A204.1 (cell line): ENCODE measurements at regions not wholly inside any gene's neighbourhood (a gene's known extent, or its start where the extent isn't known, plus 50 kb on each side); places are given as distances from the start of the nearest gene placed in this dataset.
A peak's percentile ranks its signal among the peaks of the same experiment; 100 is the strongest.

Experiments used
- FAIRE-seq: peaks from 2 replicates; lab custom pipeline; 2012; peaks lifted over from hg19 to GRCh38; lab: Jason Lieb, UNC

DNA sequence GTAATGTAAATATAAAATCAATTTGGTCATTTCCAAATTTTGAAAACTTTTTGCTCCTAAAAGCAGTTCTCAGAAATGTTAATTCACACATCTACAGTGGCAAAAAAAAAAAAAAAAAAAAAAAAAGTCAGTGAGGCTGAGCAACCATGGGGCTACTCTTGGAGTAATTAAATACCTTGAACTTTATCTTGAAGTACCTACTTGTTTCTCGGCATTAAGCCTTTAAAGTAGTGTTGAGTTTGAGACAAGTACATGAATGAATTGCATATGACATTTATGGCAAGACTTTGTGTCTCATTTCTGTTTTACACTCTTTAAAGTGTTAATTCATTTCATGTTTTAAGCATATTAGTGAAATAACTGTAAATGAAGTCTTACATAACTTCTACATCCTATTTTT is 613.3 kb downstream of the XIRP2 start:
- FAIRE-seq = no peak

DNA sequence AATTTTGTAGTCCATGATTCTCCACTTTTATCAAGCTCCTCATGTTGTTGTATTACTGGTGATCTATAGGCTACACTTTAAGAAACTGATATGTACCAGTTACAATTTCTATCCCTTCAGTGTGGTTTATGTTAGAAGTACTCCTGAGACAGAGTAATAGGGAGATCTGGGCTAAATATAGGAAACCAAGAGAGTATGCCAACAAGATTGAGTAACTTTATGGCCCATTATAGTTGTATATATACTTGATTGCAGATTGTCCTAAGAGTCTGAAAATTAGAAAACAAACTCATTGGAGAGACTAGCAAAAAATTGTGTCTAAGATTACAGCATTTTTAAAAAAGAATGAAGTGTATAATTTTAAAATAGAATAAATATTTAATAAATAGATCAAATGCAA is 605.6 kb downstream of the XIRP2 start:
- no peak for FAIRE-seq

DNA sequence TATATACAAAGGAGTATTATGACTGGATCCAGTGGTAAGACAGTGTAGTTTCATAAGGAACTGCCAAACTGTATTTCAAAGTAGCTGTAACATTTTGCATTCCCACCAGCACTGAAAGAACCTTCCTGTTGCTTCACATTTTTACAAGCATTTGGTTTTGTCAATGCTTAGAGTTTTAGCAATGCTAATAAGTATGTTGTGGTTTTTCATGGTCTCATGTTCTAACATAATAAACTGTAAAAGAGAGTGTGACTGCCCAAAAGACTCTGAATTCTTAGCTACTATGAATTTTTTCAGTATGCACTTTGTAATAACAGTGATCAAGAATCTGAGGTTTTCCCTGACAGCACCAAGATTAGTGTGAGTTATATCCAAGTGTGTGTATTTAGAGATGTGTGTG is 604.2 kb downstream of the XIRP2 start:
- no peak for FAIRE-seq

DNA sequence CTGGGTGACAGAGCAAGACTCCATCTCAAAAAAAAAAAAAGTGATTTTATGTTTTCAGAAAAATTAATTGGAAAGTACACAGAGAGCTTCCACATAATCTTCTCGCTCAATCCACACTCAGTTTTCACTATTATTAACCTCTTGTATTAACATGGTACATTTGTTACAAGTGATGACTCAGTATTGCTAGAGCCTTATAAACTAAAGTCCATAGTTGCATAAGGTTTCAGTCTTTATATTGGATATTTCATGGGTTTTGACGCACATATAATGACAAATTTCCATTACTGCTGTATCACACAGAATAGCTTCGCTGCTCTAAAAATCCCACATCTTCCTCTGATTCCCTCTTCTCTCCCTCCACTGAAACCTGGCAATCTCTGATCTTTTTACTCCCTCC is 603.5 kb downstream of the XIRP2 start:
- no peak for FAIRE-seq

DNA sequence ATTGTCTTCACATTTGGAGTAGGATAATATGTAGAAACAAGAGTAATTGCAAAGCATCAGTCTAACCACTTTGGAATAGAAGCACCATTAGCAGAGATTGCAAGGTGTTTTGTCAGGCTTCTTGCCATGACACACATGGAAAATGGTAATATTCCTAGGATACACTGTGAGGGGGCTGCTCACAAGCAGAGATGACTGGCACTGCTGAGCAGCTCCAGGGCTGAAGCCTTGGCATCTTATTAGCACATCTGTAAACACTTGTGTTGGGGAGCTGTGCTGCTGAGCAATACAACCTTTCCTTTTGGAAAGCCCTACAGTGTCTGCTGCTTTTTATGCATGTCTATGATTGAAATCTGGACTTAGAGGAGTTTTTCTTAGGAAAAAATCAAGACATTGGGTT is 602.2 kb downstream of the XIRP2 start:
- no peak for FAIRE-seq

DNA sequence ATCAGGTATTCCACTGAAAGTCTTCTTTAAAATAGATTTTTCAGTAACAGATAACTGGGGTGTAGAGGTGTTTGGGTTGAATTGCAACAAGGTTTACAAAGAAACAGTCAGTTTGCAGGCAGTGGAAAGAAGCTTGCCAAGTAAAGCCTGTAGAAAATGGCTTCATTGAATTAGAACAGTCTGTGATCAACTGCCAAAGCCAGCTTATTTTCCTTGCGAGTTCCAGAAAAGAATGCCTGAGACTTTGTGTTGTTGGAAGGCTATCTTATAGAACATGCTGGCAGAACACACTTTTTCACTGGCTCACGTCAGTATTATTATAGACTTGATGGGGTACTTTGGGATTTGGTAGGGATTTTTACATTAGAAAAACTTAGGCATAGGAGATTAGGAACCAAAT is 601.0 kb downstream of the XIRP2 start:
- no peak for FAIRE-seq

DNA sequence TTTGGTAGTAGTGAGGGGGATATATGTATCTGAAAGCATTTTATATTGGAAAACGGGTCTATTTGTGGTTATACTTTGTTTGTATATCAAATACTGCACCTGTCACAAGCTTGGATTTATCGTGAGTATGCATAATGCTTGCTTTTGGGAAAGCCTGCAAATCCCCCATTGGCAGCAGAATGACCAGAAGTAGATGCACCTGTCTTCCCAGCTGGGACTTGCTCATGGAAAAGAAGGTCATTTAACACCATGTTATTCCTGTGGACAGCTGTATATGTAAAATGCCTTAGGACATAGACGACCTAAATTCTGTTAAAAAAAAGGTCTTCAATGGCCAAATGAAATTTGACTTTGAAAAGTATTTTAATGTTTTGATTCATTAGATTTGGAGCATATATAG is 599.4 kb downstream of the XIRP2 start:
- FAIRE-seq = no peak

DNA sequence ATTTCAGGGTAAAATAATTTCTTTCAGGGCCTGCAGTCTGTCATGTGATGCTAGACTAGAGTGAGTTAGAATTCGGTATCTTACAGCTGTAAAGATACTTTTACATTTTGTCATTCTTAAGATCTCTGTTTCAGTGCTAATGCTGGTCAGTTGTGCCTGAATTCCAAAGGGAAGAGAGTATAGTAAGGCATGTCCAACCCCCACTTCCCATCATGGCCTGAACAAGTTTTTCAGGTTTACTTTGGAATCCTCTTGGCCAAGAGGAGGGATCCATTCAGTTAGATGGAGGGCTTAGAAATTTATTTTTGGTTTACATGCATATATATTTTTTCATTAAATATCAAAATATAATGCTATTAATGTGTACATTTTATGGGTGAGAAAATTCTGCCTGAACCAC is 596.6 kb downstream of the XIRP2 start:
- no peak for FAIRE-seq

DNA sequence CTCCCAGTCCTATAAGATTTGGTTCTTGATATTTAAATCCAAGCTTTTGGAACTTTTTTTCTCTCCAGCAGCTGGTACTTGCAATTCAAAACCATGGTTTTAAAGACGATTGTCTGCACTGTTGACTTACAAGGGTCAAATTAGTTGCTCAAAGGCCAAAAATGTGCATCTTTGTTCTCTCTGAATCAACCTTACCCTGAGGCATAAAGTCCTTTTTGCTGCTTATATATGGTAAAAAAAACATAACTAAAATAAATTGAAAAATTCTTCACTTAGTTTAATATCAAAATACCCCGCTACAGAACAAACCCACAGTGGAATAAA is 592.7 kb downstream of the XIRP2 start:
- FAIRE-seq = no peak

DNA sequence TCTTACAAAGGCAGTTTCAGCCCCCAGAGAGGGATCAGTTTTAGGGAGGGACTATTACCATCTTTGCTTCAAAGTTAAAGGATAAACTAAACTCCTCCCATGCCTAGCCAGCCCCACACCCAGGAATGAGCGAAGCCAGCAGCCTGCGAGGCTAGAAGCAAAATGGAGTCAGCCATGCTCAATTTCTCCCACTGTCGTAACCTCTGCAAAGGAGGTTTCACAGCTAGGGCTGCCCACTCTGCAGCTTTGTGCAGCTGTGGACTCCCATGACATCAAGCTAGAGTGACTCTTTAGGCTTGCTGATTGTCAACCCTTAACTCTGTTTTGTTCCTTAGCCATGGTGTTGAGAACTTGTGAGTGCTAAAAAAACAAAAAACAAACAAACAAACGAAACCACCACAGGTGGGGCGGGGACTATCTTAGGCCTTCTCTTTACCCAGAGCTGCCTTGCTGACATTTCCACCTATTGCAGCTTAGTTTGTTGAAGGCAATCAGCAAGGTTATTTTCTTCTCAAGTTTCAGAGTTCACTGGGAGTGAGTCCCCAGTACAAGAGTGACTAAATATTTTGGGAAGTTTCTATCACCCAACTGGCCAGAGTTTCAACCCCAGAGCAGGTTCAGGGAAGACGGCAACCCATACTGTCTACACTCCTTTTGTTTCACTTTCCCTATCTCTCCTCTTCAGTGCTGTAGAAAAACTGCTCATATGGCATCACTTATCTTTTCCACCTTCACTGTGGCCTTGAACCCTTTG is 592.1 kb downstream of the XIRP2 start:
- no peak for FAIRE-seq

DNA sequence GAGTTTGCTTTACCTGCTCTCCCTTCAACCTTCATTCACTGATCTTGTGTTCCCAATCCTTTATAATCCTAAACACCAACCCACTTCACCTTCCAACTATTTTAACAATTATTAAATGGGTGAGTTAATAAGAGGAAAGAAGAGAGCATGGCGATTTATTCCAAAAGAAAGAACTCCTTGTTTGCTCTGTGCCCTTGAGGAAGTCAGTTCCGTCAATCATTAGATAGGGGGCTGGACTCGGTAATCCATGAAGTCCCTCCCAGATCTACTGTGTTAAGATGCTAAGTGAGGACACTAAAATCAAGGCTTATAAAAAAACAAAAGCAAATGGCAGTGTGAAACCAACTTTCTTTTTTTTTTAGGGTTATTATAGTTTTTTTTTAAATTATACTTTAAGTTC is 589.9 kb downstream of the XIRP2 start:
- no peak for FAIRE-seq

DNA sequence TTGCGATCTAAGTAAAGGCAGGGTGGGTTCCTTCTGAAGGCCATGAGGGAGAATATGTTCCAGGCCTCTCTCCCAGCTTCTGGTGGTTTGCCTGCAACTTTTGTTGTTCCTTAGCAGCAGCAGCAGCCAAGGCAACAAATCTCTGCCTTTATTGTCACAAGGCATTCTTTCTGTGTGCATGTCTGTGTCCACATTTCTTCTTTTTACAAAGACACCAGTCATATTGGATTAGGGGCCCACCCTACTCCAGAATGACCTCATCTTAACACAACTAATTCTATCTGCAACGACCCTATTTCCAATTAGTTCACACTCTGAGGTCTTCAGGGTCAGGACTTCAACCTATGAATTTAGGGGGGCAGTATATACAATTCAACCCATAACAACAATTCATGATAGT is 587.5 kb downstream of the XIRP2 start:
- no peak for FAIRE-seq

DNA sequence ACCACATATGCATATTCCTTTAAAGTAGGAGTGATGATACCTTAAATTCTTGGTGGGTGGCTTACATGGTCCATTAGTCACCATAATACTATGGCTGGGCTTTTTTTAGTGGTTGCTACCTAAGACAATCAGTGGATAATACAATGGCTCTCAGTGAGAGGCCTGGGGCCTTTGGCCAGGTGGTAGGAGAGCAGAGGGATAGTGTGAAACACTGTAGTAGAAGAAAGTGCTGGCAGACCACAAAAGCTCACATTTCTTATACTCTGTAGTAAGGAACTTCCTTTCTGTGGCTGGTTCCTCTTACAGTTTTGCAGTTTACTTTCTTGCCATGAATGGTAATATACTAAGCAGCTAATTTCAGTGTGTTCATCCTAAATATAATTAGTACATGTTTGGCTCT is 583.5 kb downstream of the XIRP2 start:
- no peak for FAIRE-seq

DNA sequence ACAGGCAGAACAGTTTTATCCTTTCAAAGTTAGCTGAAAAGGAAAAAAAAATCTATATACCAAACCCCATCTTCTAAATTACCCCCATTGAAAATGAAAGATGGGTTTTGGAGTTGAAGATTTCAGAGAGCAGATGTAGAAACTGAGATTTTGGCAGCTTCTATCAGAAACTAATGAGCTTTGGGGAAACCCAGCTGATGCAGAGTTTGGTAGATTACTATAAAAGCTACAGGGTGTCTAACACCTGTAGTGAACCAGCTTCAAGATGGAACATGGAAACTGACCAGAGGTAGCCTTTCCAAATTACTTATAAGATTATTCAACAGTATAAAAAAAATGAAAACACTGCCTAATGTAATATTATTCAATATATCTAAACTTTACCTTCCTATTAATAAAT is 583.1 kb downstream of the XIRP2 start:
- FAIRE-seq = no peak

DNA sequence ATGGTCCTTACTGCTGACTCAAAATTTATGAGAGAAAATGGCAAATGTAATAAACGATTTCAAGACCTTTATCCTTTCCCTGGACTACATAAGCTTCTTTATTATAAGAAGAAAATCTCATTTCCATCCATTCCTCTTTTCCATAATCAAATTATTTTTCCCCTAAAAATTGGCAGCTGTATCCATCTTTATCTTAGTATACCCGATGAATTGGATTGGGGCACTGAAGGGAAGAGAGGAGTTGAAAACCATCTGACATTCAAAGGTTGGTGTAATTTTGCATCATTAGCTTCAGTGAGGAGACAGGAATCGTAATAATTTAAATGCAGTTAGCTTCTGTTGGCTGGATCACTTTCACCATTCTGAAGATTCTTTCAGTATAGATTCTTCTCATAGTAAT is 574.1 kb downstream of the XIRP2 start:
- FAIRE-seq = no peak

DNA sequence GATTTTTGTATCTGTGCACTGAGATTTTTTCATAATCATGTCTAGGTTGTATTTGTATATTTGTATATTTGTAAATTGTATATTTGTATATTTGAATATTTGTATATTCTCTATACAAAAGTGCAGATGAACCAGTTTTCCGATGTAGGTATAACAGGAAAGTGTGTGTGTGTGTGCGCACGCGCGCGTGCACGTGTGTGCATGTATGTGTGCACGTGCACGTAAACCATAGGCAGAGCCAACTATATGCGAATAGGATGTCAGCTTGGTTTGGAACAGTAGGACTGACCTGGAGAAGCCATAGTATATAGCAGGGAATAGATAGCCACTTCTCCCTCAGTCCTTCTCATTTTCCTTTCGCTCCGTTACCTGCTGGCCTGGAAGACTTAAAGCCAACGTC is 565.8 kb downstream of the XIRP2 start:
- no peak for FAIRE-seq

DNA sequence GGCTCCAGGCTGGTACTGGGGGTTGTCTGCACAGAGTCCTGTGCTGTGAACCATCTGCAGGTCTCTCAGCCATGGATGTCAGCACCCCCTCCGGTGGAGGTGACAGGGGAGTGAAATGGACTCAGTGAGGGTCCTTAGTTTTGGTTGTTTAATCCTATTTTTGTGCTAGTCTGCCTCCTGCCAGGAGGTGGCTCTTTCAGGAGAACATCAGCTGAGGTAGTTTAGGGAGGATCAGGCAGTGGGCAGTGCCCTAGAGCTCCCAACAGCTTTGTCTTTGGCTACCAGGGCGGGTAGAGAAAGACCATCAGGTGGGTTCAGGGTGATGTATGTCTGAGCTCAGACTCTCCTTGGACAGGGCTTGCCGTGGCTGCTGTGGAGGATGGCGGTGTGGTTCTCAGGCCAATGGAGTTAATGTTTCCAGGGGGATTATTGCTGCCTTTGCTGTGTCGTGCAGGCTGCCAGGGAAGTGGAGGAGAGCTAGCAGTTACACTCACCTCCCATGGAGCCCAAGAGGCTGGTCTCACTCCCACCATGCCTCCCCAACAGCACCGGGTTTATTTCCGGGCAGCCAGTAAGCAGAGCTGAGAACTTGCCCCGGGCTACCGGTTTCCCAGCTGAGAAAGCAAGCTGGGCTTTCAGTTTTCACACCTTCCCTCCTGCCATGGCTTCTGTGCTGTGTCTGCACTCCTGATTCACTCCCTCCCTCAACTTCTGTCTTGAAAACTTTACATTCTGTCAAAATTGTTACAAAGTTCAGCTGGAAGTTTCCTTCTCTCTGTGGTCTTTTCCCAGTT is 563.4 kb downstream of the XIRP2 start:
- FAIRE-seq = no peak

DNA sequence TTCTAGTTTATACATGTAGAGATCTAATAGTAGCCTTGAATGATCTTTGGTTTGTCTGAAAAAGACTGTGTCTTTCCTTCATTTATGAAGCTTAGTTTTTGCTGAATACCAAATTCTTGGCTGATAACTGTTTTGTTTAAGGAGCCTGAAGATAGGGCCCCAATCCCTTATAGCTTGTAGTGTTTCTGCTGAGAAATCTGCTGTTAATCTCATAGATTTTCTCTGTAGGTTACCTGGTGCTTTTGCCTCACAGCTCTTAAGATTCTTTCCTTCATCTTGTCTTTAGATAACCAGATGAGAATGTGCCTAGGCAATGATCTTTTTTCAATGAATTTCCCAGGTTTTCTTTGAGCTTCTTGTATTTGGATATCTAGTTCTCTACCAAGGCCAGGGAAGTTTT is 562.1 kb downstream of the XIRP2 start:
- FAIRE-seq = no peak

DNA sequence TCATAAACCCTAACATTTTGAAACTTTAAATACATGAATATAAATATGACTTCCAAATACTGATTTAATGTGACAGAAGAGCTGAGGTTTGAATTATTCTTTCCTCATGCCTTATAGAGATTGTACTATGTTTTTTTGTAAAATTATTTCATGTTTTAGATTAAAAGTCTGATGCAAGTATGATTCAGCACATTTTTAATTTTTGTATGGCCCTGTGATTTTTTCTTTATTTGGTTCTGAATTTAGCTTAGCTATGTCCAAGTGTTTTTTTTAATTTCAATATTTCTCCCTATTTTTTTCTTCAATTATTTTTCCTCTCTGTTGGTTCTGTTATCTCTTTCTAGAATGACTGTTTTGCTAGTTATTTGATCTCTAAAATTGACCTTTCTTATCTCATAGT is 552.1 kb downstream of the XIRP2 start:
- FAIRE-seq = peak; percentile 64

DNA sequence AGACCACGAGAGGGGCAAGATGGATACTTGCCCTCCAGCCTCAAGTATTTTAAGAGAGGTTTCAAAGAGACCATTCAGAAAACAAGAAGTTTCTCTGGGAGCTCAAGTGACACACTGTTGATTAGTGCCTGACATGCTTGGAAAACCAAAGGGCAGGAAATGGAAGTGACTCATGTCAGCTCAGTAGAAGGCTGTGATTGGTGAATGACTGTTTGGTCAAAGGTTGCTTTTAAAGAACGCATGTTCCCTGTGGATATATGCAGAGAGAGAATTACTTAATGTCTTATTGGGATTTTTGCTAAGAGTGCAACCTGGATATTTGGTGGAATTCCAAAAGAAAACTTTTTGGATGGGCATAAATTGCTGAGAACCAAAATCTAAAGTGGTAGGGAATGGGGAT is 549.9 kb downstream of the XIRP2 start:
- FAIRE-seq = no peak

DNA sequence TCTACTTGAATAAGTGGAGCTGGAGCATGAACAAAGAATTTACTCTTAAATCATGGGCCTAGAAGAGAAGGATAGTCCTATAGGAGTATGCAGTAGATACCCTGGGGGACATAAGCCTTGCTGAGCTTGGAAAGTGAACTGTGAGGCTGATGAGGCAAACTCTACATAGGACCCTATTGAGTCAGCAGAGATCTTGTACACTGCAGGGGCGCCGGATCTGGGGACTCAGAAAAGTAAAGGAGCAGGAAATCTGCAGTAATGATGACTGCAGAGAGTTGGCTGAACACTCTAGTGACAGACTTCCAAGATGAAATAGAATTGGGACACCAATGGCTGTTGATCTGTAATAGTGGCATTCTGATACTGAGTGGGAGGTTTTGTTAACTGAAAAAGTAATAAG is 543.7 kb downstream of the XIRP2 start:
- no peak for FAIRE-seq

DNA sequence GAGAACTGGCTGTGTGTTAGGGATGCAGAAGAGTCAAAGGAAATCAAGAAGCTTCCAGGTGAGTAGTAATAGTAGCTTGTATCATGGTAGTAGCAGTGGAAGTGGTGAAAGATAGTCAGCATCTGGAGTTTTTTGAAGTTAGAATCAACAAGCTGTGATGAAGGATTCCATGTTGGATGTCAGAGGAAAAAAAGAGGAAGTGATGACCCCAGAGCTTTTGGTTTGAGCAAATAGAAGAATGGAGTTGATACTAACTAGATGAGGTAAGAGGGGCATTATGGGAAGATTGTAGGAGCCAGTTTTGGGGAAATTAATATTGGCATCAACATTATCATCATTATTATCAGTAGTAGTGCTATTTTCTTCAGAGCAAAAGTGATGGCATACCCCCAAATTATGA is 542.2 kb downstream of the XIRP2 start:
- FAIRE-seq = no peak

DNA sequence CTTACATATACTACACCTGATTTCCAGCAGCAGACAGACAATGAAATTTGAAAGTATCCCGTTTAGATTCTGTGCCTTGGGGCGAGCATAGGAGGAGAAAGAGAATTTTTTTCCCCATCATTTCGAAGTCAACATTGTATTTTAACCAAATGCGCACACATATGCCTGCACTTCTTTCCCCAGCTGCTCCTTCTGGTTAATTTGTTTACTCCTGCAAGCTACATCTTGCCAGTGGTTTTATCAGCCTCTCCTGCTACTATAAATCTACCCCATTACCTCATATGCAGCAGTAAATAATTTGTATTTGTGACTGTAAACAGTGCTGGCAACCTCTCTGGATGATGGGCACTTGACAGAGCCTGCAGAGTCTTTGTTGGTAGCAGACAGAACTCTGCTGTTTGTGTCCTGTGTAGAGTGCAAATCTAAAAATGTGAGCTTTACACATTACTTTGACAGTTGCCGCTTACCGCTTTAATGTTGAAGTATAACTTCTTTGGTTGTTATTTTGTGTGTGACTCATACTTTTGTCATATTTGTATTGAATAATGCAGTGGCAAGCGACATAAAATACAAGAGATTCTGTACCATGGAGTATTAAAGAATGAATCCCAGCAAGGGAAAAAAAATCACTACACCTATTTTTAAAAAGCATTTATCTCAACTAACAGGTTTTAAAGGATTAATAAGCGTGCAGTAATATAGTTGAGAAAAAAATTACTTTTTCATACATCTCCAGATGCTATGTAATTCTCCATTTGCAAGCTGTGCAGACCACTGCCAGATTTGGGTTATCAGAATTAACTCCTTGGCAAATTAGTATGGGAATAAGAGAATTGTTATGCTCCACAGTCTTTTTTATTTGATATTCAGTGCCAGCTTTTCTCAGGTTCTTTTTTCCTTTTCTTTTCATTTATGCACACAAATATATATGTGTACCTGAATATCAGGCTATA is 536.8 kb downstream of the XIRP2 start:
- no peak for FAIRE-seq
